ENCODE measurements at regions not wholly inside any gene's neighbourhood (a gene's known extent, or its start where the extent isn't known, plus 50 kb on each side); places are given as distances from the start of the nearest gene placed in this dataset.

GRCh38 chr10:64109926-64110495 lies 588.8 kb downstream of the REEP3 start:
- Histone ChIP-seq H3K36me3 (no peaks in the 10 kb centered on the region), H3K4me3 (no peak overlapping the region), H3K4me1 (ENCODE audit: insufficient read depth) (no peaks in the 10 kb centered on the region), H3K27ac (no peak overlapping the region), H3K27me3 (no peaks in the 10 kb centered on the region), H3K9me3 (no peaks in the 10 kb centered on the region)
- intact Hi-C loops (cut with DNase I): no loop called here
- TF ChIP-seq POLR2A (IDR thresholded peaks at IDR 0.05): no peak
- no peak for TF ChIP-seq CTCF (IDR thresholded peaks at IDR 0.05)
- 82 to 88% (median 85%) methylated on average over 1 of the region's 1 CpG for WGBS, 3 donors
- no peak for DNase-seq

GRCh38 chr10:64112701-64113355 lies 591.6 kb downstream of the REEP3 start:
- 44 to 54% (median 50%) methylated on average over 2 of the region's 2 CpGs for WGBS, 3 donors
- Histone ChIP-seq H3K27me3 (no peaks in the 10 kb centered on the region), H3K27ac (no peak overlapping the region), H3K36me3 (no peaks in the 10 kb centered on the region), H3K9me3 (no peaks in the 10 kb centered on the region), H3K4me3 (no peak overlapping the region), H3K4me1 (ENCODE audit: insufficient read depth) (no peaks in the 10 kb centered on the region)
- DNase-seq: no peak
- TF ChIP-seq EP300 (IDR thresholded peaks at IDR 0.05): no peak
- no peak for TF ChIP-seq POLR2A (IDR thresholded peaks at IDR 0.05)
- no peak for TF ChIP-seq CTCF (IDR thresholded peaks at IDR 0.05)
- intact Hi-C loops (cut with DNase I): no loop called here

GRCh38 chr10:64113375-64113774 lies 592.2 kb downstream of the REEP3 start:
- 86 to 87% (median 87%) methylated on average over 6 of the region's 6 CpGs for WGBS, 3 donors
- H3K27ac ChIP-seq: no peak overlapping the region
- H3K9me3 ChIP-seq: no peaks in the 10 kb centered on the region

DNA sequence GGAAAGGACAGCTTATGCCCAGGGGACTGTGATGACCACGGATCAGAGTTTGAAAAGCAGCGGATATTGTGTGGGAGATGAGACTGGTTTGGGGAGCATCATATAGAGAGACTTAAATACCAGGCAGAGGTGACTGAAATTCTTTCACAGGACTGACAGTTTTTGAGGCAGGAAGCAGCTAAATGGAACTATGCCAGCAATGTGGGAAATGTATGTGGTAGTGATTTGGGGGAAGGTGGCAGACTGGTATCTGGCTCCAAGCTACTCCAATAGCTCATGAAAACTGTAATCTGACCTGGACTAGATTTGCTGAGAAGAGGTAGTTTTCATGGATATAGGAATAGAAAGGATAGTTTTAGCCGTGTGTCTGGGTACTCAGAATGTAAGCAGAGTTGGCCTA lies 592.6 kb downstream of the REEP3 start:
- no peak for DNase-seq
- Histone ChIP-seq H3K36me3 (no peaks in the 10 kb centered on the region), H3K4me1 (ENCODE audit: insufficient read depth) (no peaks in the 10 kb centered on the region), H3K9me3 (no peaks in the 10 kb centered on the region), H3K27ac (no peak overlapping the region), H3K27me3 (no peaks in the 10 kb centered on the region), H3K4me3 (no peak overlapping the region)
- 81 to 86% (median 82%) methylated on average over 3 of the region's 3 CpGs for WGBS, 3 donors
- TF ChIP-seq EP300 (IDR thresholded peaks at IDR 0.05) (no peak), POLR2A (IDR thresholded peaks at IDR 0.05) (no peak), CTCF (IDR thresholded peaks at IDR 0.05) (no peak)
- intact Hi-C loops (cut with DNase I): no loop called here

More at GRCh38 chr10:64113375-64113774, 592.2 kb downstream of the REEP3 start:
- TF ChIP-seq CTCF (IDR thresholded peaks at IDR 0.05) (no peak), EP300 (IDR thresholded peaks at IDR 0.05) (no peak), POLR2A (IDR thresholded peaks at IDR 0.05) (no peak)
- intact Hi-C loops (cut with DNase I): no loop called here
- DNase-seq: no peak
- Histone ChIP-seq H3K4me3 (no peak overlapping the region), H3K4me1 (ENCODE audit: insufficient read depth) (no peaks in the 10 kb centered on the region), H3K36me3 (no peaks in the 10 kb centered on the region), H3K27me3 (no peaks in the 10 kb centered on the region)
